ENCODE measurements at regions not wholly inside any gene's neighbourhood (a gene's known extent, or its start where the extent isn't known, plus 50 kb on each side); places are given as distances from the start of the nearest gene placed in this dataset.

GRCh38 chr4:18815779-18816173 lies 794.2 kb upstream of the LCORL start:
- no peak for DNase-seq (ENCODE audit: extremely low read depth, low read depth)
- no peak for TF ChIP-seq CTCF (IDR thresholded peaks at IDR 0.05; ENCODE audit: low read depth, low read length)

GRCh38 chr4:18815081-18815778 lies 793.7 kb upstream of the LCORL start:
- TF ChIP-seq CTCF (IDR thresholded peaks at IDR 0.05; ENCODE audit: low read depth, low read length), result no peak
- DNase-seq (ENCODE audit: extremely low read depth, low read depth), result no peak

GRCh38 chr4:18813771-18814170 lies 792.2 kb upstream of the LCORL start:
- no peak for DNase-seq (ENCODE audit: extremely low read depth, low read depth)

GRCh38 chr4:18813055-18813454 lies 791.5 kb upstream of the LCORL start:
- no peak for TF ChIP-seq CTCF (IDR thresholded peaks at IDR 0.05; ENCODE audit: low read depth, low read length)
- no peak for DNase-seq (ENCODE audit: extremely low read depth, low read depth)

More at GRCh38 chr4:18813771-18814170, 792.2 kb upstream of the LCORL start:
- TF ChIP-seq CTCF (IDR thresholded peaks at IDR 0.05; ENCODE audit: low read depth, low read length), result no peak

GRCh38 chr4:18803781-18804180 lies 782.2 kb upstream of the LCORL start:
- no peak for DNase-seq (ENCODE audit: extremely low read depth, low read depth)
- TF ChIP-seq CTCF (IDR thresholded peaks at IDR 0.05; ENCODE audit: low read depth, low read length), result no peak

- no peak for TF ChIP-seq CTCF (IDR thresholded peaks at IDR 0.05; ENCODE audit: low read depth, low read length)
- DNase-seq (ENCODE audit: extremely low read depth, low read depth), result no peak
Measured at GRCh38 chr4:18798123-18798522, 776.6 kb upstream of the LCORL start.

GRCh38 chr4:18795794-18796193 lies 774.2 kb upstream of the LCORL start:
- DNase-seq (ENCODE audit: extremely low read depth, low read depth), result no peak
- TF ChIP-seq CTCF (IDR thresholded peaks at IDR 0.05; ENCODE audit: low read depth, low read length), result no peak

All from AG09319 (cell line).